Lower leg skin (tissue), 3 donors: ENCODE measurements at regions not wholly inside any gene's neighbourhood (a gene's known extent, or its start where the extent isn't known, plus 50 kb on each side); places are given as distances from the start of the nearest gene placed in this dataset.

Experiments
- POLR2A ChIP-seq, 2 donors: fragments of 450-650 bp; IDR thresholded peaks; one replicate each; pipeline ENCODE4 v1.6.1; 2016 to 2017; ENCODE audit warnings: antibody characterized with exemption in 2 of 2, mild to moderate bottlenecking in 1 of 2, moderate library complexity in 1 of 2
- TF ChIP-seq, protein P1 (sequence below), 3 donors: fragments of 450-650 bp; IDR thresholded peaks; one replicate each; pipeline ENCODE4 v1.5.1; 2016; ENCODE audit warnings: antibody characterized with exemption in 3 of 3, mild to moderate bottlenecking in 3 of 3, moderate library complexity in 2 of 3

DNA sequence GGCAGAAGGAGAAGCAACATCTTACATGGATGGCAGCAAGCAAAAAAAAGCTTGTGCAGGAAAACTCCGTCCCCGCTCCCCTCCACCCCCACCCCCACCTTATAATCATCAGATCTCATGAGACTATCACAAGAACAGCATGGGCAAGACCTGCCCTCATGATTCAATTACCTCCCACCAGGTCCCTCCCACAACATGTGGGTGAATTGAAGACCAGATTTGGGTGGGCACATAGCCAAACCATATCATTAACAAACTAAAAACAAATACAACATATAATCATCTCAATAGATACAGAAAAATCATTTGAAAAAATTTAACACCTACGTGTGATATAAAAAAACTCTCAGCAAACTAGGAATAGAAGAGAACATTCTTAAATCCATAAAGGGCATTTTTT is 88.8 kb downstream of the BUD13 start:
- TF ChIP-seq, protein P1, sequence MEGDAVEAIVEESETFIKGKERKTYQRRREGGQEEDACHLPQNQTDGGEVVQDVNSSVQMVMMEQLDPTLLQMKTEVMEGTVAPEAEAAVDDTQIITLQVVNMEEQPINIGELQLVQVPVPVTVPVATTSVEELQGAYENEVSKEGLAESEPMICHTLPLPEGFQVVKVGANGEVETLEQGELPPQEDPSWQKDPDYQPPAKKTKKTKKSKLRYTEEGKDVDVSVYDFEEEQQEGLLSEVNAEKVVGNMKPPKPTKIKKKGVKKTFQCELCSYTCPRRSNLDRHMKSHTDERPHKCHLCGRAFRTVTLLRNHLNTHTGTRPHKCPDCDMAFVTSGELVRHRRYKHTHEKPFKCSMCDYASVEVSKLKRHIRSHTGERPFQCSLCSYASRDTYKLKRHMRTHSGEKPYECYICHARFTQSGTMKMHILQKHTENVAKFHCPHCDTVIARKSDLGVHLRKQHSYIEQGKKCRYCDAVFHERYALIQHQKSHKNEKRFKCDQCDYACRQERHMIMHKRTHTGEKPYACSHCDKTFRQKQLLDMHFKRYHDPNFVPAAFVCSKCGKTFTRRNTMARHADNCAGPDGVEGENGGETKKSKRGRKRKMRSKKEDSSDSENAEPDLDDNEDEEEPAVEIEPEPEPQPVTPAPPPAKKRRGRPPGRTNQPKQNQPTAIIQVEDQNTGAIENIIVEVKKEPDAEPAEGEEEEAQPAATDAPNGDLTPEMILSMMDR (IDR thresholded peaks at IDR 0.05): no peak
- TF ChIP-seq POLR2A (IDR thresholded peaks at IDR 0.05): no peak
